HCT116 (cell line): ENCODE measurements at regions not wholly inside any gene's neighbourhood (a gene's known extent, or its start where the extent isn't known, plus 50 kb on each side); places are given as distances from the start of the nearest gene placed in this dataset.

Source experiments
- ATAC-seq: fragments of 200-7000 bp; cut with Tn5 transposase; 2 replicates; pipeline ENCODE4 v1.9.1; 2020; ENCODE audit warnings: mild to moderate bottlenecking, moderate library complexity
- BruUV-seq: library from RNA; stranded (reverse); fragments of 400-500 nt; replicated peaks from 2 replicates; lab custom pipeline; 2021; lab: Mats Ljungman, UMichigan
- CTCF ChIA-PET: fragments of 300-600 bp; sonication (Branson Sonifier 250); formaldehyde crosslinking; loops from one replicate; lab custom pipeline; 2021; ENCODE audit warnings: antibody characterized with exemption; lab: Charles Lee
- POLR2A ChIA-PET: fragments of 300-600, 350-600 bp; sonication (Branson Sonifier 250); formaldehyde crosslinking; loops from one replicate; lab custom pipeline; 2021; ENCODE audit warnings: antibody characterized with exemption; lab: Charles Lee
- RAD21 ChIA-PET, 2 experiments: fragments of 300-600 bp; sonication (Branson Sonifier 250); formaldehyde crosslinking; loops; one replicate each; lab custom pipeline; 2023; ENCODE audit warnings: low total read pairs in 2 of 2; ENCODE audit not compliant: uncharacterized antibody in 2 of 2, unreplicated experiment in 2 of 2, low non-redundant PET in 1 of 2; lab: Charles Lee
- DNase-seq: peaks from one replicate; pipeline ENCODE4 v3.0.0-alpha.2; 2010; ENCODE audit warnings: low read depth, low spot score
- H2AFZ ChIP-seq: fragments of 200-600 bp; shearing (Covaris generic), sonication (generic); 2 replicates; pipeline ENCODE4 v1.6.1; 2017; ENCODE audit warnings: low read depth, mixed run types, mixed read lengths, antibody characterized with exemption, low read length; ENCODE audit not compliant: poor library complexity, severe bottlenecking
- H3K27ac ChIP-seq: 2 replicates; pipeline ENCODE4 v1.5.1; 2012; ENCODE audit warnings: low read depth, low read length
- H3K27me3 ChIP-seq: fragments of 200-600 bp; sonication (generic); 2 replicates; pipeline ENCODE4 v1.6.1; 2016; ENCODE audit warnings: mixed run types, low read length, mixed read lengths; ENCODE audit not compliant: insufficient read depth
- H3K36me3 ChIP-seq, 2 experiments: fragments of 200-500 bp in 1 of 2; fragments of 200-600 bp in 1 of 2; sonication (Bioruptor generic) in 1 of 2; sonication (generic) in 1 of 2; 2 replicates each; pipeline versions ENCODE4 v1.5.1 to v1.6.1; 2014 to 2016; ENCODE audit warnings: low read length in 2 of 2, inconsistent platforms in 1 of 2, mixed read lengths in 1 of 2, mixed run types in 1 of 2; ENCODE audit not compliant: insufficient read depth in 2 of 2, control insufficient read depth in 1 of 2
- H3K4me1 ChIP-seq, 2 experiments: fragments of 200-600 bp in 1 of 2; sonication (generic) in 1 of 2; 2 replicates each; pipeline versions ENCODE4 v1.5.1 to v1.6.1; 2012 to 2017; ENCODE audit warnings: low read length in 2 of 2, inconsistent platforms in 1 of 2, mild to moderate bottlenecking in 1 of 2, mixed read lengths in 1 of 2, mixed run types in 1 of 2, moderate library complexity in 1 of 2; ENCODE audit not compliant: insufficient read depth in 2 of 2, control insufficient read depth in 1 of 2
- H3K4me2 ChIP-seq: fragments of 200-600 bp; sonication (generic); 2 replicates; pipeline ENCODE4 v1.6.1; 2017; ENCODE audit warnings: mixed run types, low read length, mixed read lengths
- H3K4me3 ChIP-seq, 2 experiments: fragments of 200-600 bp in 1 of 2; sonication (generic) in 1 of 2; replicated peaks in 1 of 2; 2 replicates each; pipeline ENCODE4 v1.5.1; 2011 to 2016; ENCODE audit warnings: low read length in 2 of 2, control low read depth in 1 of 2, low read depth in 1 of 2, mild to moderate bottlenecking in 1 of 2, mixed read lengths in 1 of 2, mixed run types in 1 of 2
- H3K79me2 ChIP-seq: fragments of 200-600 bp; sonication (generic); 2 replicates; pipeline ENCODE4 v1.6.1; 2017; ENCODE audit warnings: mild to moderate bottlenecking, mixed run types, low read length, moderate library complexity, mixed read lengths; ENCODE audit not compliant: insufficient read depth
- H3K9ac ChIP-seq: fragments of 200-600 bp; sonication (generic); 2 replicates; pipeline ENCODE4 v1.6.1; 2016; ENCODE audit warnings: low read length, mixed read lengths
- H3K9me2 ChIP-seq: fragments of 200-600 bp; sonication (generic), shearing (Covaris generic); 2 replicates; pipeline ENCODE4 v1.6.1; 2017; ENCODE audit warnings: mixed run types, mild to moderate bottlenecking, moderate library complexity; ENCODE audit not compliant: insufficient read depth
- H3K9me3 ChIP-seq, 2 experiments: fragments of 200-500 bp in 1 of 2; fragments of 200-600 bp in 1 of 2; sonication (Bioruptor generic) in 1 of 2; sonication (generic) in 1 of 2; 2 replicates each; pipeline ENCODE4 v1.6.1; 2014 to 2017; ENCODE audit warnings: low read length in 2 of 2, mixed read lengths in 2 of 2, inconsistent platforms in 1 of 2, low read depth in 1 of 2, mild to moderate bottlenecking in 1 of 2, mixed run types in 1 of 2, moderate library complexity in 1 of 2; ENCODE audit not compliant: control insufficient read depth in 1 of 2, insufficient read depth in 1 of 2
- H4K20me1 ChIP-seq: fragments of 200-600 bp; sonication (generic), shearing (Covaris generic); 2 replicates; pipeline ENCODE4 v1.6.1; 2017; ENCODE audit warnings: mixed run types, mild to moderate bottlenecking, moderate library complexity; ENCODE audit not compliant: insufficient read depth
- CEBPB ChIP-seq: IDR thresholded peaks from 2 replicates; pipeline ENCODE4 v1.6.1; 2012; ENCODE audit warnings: low read depth
- EGR1 ChIP-seq: IDR thresholded peaks from 2 replicates; pipeline ENCODE4 v1.6.1; 2012; ENCODE audit warnings: low read depth
- ELF1 ChIP-seq: IDR thresholded peaks from 2 replicates; pipeline ENCODE4 v1.6.1; 2012; ENCODE audit warnings: low read depth, borderline replicate concordance
- EZH2 ChIP-seq: fragments of 200-600 bp; sonication (generic); IDR thresholded peaks from 2 replicates; pipeline ENCODE4 v1.6.1; 2017; ENCODE audit warnings: antibody characterized with exemption, mixed run types
- EZH2phosphoT487 ChIP-seq: fragments of 200-600 bp; IDR thresholded peaks from 2 replicates; pipeline ENCODE4 v1.6.1; 2018; ENCODE audit warnings: antibody characterized with exemption, borderline replicate concordance
- JUND ChIP-seq: IDR thresholded peaks from 2 replicates; pipeline ENCODE4 v1.6.1; 2012
- SP1 ChIP-seq: IDR thresholded peaks from 2 replicates; pipeline ENCODE4 v1.6.1; 2012; ENCODE audit warnings: low read depth
- SRF ChIP-seq: IDR thresholded peaks from 2 replicates; pipeline ENCODE4 v1.6.1; 2012; ENCODE audit warnings: low read depth
- TCF7L2 ChIP-seq: IDR thresholded peaks from 2 replicates; pipeline ENCODE4 v1.7.0; 2011; ENCODE audit warnings: borderline replicate concordance, inconsistent platforms; ENCODE audit not compliant: insufficient read depth, insufficient read length; ENCODE audit errors: extremely low read depth
- ZFX ChIP-seq: fragments of 450-650 bp; IDR thresholded peaks from 2 replicates; pipeline ENCODE4 v1.6.1; 2017
- intact Hi-C: fragments of 100-400 bp; cut with micrococcal nuclease; formaldehyde crosslinking; loops from 2 replicates; pipeline ENCODE4 v1.10.0; 2022
- TF ChIP-seq, protein P1 (sequence below), 3 experiments: fragments of 200-600 bp in 1 of 3; sonication (generic) in 1 of 3; IDR thresholded peaks in 2 of 3; conservative IDR thresholded peaks in 1 of 3; 2 replicates each; pipeline ENCODE4 v1.5.1; 2012 to 2017; ENCODE audit warnings: low read depth in 2 of 3, low read length in 2 of 3, antibody characterized with exemption in 1 of 3, borderline replicate concordance in 1 of 3, control low read depth in 1 of 3, mild to moderate bottlenecking in 1 of 3, mixed read lengths in 1 of 3, mixed run types in 1 of 3, moderate library complexity in 1 of 3; ENCODE audit not compliant: insufficient read depth in 1 of 3
- TF ChIP-seq, protein P2 (sequence below): IDR thresholded peaks from 2 replicates; pipeline ENCODE4 v1.6.1; 2012
- TF ChIP-seq, protein P3 (sequence below): IDR thresholded peaks from 2 replicates; pipeline ENCODE4 v1.6.1; 2012
- TF ChIP-seq, protein P4 (sequence below): IDR thresholded peaks from 2 replicates; pipeline ENCODE4 v1.6.1; 2011; ENCODE audit warnings: mild to moderate bottlenecking, low read length, moderate library complexity; ENCODE audit not compliant: insufficient replicate concordance; ENCODE audit errors: extremely low read depth

DNA sequence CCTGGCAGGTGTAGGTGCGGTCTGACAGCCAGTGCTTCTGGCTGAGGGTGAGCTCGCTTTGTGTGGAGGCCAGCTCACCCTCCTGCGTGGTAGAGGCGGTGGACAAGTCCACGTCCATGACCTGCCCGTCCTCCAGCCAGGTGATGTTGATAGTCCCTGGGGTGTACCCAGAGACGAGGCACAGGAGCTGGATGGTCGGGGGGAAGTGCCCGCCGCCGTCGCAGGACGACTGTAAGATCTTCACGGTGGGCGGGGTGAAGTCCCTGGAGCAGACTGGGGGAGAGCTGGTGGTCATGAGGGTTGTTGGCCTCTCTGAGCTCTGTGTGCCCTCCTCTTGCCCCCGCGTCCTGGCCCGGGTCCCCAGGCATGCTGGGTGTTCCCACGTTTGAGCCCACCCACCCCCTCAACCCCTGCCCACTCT is 74.6 kb downstream of the TMEM121 start:
- no peaks in the 10 kb centered on the region for H3K9me3 ChIP-seq
- H3K4me3 ChIP-seq: no peak overlapping the region
- no TSS peak for BruUV-seq
- no peak overlapping the region for H3K4me2 ChIP-seq
- POLR2A ChIA-PET: no interaction called here
- no peak for DNase-seq
- no peaks in the 10 kb centered on the region for H4K20me1 ChIP-seq
- CTCF ChIA-PET: no interaction called here
- H3K9ac ChIP-seq: no peak overlapping the region
- H3K27me3 ChIP-seq: no peaks in the 10 kb centered on the region
- intact Hi-C loops: no loop called here
- no peak overlapping the region for H3K27ac ChIP-seq
- RAD21 ChIA-PET: no interaction called here
- H3K36me3 ChIP-seq: no peaks in the 10 kb centered on the region
- no peaks in the 10 kb centered on the region for H3K79me2 ChIP-seq
- no peak for TF ChIP-seq EGR1
- TF ChIP-seq SP1: no peak
- no peak for TF ChIP-seq CEBPB
- TF ChIP-seq, protein P1, sequence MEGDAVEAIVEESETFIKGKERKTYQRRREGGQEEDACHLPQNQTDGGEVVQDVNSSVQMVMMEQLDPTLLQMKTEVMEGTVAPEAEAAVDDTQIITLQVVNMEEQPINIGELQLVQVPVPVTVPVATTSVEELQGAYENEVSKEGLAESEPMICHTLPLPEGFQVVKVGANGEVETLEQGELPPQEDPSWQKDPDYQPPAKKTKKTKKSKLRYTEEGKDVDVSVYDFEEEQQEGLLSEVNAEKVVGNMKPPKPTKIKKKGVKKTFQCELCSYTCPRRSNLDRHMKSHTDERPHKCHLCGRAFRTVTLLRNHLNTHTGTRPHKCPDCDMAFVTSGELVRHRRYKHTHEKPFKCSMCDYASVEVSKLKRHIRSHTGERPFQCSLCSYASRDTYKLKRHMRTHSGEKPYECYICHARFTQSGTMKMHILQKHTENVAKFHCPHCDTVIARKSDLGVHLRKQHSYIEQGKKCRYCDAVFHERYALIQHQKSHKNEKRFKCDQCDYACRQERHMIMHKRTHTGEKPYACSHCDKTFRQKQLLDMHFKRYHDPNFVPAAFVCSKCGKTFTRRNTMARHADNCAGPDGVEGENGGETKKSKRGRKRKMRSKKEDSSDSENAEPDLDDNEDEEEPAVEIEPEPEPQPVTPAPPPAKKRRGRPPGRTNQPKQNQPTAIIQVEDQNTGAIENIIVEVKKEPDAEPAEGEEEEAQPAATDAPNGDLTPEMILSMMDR (IDR thresholded peaks at IDR 0.05 in 2 of 3, conservative IDR thresholded peaks at IDR 0.05 in 1 of 3; ENCODE audit: borderline replicate concordance in 1 of 3, insufficient read depth in 1 of 3, low read depth in 2 of 3, low read length in 2 of 3): no peak
- no peak for TF ChIP-seq SRF
- TF ChIP-seq, protein P2, sequence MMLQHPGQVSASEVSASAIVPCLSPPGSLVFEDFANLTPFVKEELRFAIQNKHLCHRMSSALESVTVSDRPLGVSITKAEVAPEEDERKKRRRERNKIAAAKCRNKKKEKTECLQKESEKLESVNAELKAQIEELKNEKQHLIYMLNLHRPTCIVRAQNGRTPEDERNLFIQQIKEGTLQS: no peak
- TF ChIP-seq, protein P3, sequence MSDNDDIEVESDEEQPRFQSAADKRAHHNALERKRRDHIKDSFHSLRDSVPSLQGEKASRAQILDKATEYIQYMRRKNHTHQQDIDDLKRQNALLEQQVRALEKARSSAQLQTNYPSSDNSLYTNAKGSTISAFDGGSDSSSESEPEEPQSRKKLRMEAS: no peak
- no peak for TF ChIP-seq ZFX
- TF ChIP-seq EZH2phosphoT487: no peak
- TF ChIP-seq TCF7L2: no peak
- TF ChIP-seq, protein P4, sequence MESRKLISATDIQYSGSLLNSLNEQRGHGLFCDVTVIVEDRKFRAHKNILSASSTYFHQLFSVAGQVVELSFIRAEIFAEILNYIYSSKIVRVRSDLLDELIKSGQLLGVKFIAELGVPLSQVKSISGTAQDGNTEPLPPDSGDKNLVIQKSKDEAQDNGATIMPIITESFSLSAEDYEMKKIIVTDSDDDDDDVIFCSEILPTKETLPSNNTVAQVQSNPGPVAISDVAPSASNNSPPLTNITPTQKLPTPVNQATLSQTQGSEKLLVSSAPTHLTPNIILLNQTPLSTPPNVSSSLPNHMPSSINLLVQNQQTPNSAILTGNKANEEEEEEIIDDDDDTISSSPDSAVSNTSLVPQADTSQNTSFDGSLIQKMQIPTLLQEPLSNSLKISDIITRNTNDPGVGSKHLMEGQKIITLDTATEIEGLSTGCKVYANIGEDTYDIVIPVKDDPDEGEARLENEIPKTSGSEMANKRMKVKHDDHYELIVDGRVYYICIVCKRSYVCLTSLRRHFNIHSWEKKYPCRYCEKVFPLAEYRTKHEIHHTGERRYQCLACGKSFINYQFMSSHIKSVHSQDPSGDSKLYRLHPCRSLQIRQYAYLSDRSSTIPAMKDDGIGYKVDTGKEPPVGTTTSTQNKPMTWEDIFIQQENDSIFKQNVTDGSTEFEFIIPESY: no peak
- TF ChIP-seq JUND: no peak
- TF ChIP-seq EZH2: no peak
- TF ChIP-seq ELF1: no peak
- ATAC-seq: no peak
- no peaks in the 10 kb centered on the region for H3K9me2 ChIP-seq
- H3K4me1 ChIP-seq: peaks cover 0 to 18% of the 10 kb centered on the region in 2 experiments; a peak in 3 of 4 replicates
- H2AFZ ChIP-seq: no peak overlapping the region
